ENCODE measurements at regions not wholly inside any gene's neighbourhood (a gene's known extent, or its start where the extent isn't known, plus 50 kb on each side); places are given as distances from the start of the nearest gene placed in this dataset.

GRCh38 chr5:43873791-43874190 lies 270.8 kb downstream of the NNT start:
- intact Hi-C loops (cut with DNase I) = no loop called here
- Histone ChIP-seq H3K27me3 (no peaks in the 10 kb centered on the region), H3K27ac (no peak overlapping the region), H3K36me3 (no peaks in the 10 kb centered on the region), H3K4me3 (no peak overlapping the region), H3K9me3 (no peaks in the 10 kb centered on the region), H3K4me1 (no peaks in the 10 kb centered on the region)
- no peak for DNase-seq
- TF ChIP-seq CTCF (IDR thresholded peaks at IDR 0.05) = no peak
- 46 to 53% methylated on average over 1 of the region's 1 CpG for WGBS, 2 donors
- ATAC-seq = no peak
- no peak for FAIRE-seq

GRCh38 chr5:43859309-43859708 lies 256.3 kb downstream of the NNT start:
- no peak for TF ChIP-seq CTCF (IDR thresholded peaks at IDR 0.05)
- no peak for DNase-seq

GRCh38 chr5:43855452-43855851 lies 252.5 kb downstream of the NNT start:
- WGBS, 2 donors = 20 to 21% methylated on average over 5 of the region's 5 CpGs
- peaks cover 5 to 23% (median 12%) of the 10 kb centered on the region in 3 donors for H3K4me1 ChIP-seq
- DNase-seq (no peak), FAIRE-seq (no peak), ATAC-seq (peak in 1 of 4 donors; percentile 26)
- no peak for TF ChIP-seq CTCF (IDR thresholded peaks at IDR 0.05)
- no peaks in the 10 kb centered on the region for H3K36me3 ChIP-seq
- no peaks in the 10 kb centered on the region for H3K27me3 ChIP-seq
- intact Hi-C loops (cut with DNase I) = no loop called here
- no peaks in the 10 kb centered on the region for H3K9me3 ChIP-seq
- H3K27ac ChIP-seq = no peak overlapping the region
- no peak overlapping the region for H3K4me3 ChIP-seq

More at GRCh38 chr5:43859309-43859708, 256.3 kb downstream of the NNT start:
- Histone ChIP-seq H3K9me3 (no peaks in the 10 kb centered on the region), H3K27me3 (no peaks in the 10 kb centered on the region), H3K36me3 (no peaks in the 10 kb centered on the region), H3K4me1 (peaks cover 4 to 17% (median 5%) of the 10 kb centered on the region in 3 donors), H3K4me3 (no peak overlapping the region), H3K27ac (no peak overlapping the region)
- intact Hi-C loops (cut with DNase I) = no loop called here
- ATAC-seq (no peak), FAIRE-seq (no peak)

- FAIRE-seq = no peak
- no peak overlapping the region for H3K4me3 ChIP-seq
- H3K4me1 ChIP-seq = peaks cover 5 to 23% (median 12%) of the 10 kb centered on the region in 3 donors
- no peaks in the 10 kb centered on the region for H3K27me3 ChIP-seq
- intact Hi-C loops (cut with DNase I) = no loop called here
- no peaks in the 10 kb centered on the region for H3K9me3 ChIP-seq
- peak in 3 of 4 donors; percentile 40 to 46 (median 44) for ATAC-seq
- no peak for TF ChIP-seq CTCF (IDR thresholded peaks at IDR 0.05)
- WGBS, 2 donors = 3 to 15% methylated on average over 1 of the region's 1 CpG
- no peak overlapping the region for H3K27ac ChIP-seq
- no peak for DNase-seq
- H3K36me3 ChIP-seq = no peaks in the 10 kb centered on the region
These were observed 251.8 kb downstream of the NNT start for GRCh38 chr5:43854697-43855292.

- Histone ChIP-seq H3K27ac (no peak overlapping the region), H3K4me1 (peaks cover 5 to 23% (median 12%) of the 10 kb centered on the region in 3 donors), H3K9me3 (no peaks in the 10 kb centered on the region), H3K36me3 (no peaks in the 10 kb centered on the region), H3K27me3 (no peaks in the 10 kb centered on the region), H3K4me3 (no peak overlapping the region)
- TF ChIP-seq CTCF (IDR thresholded peaks at IDR 0.05) = no peak
- ATAC-seq = no peak
- no peak for DNase-seq
- FAIRE-seq = no peak
- WGBS, 2 donors = 90 to 91% methylated on average over 4 of the region's 4 CpGs
- intact Hi-C loops (cut with DNase I) = no loop called here
These were observed 249.3 kb downstream of the NNT start for GRCh38 chr5:43852279-43852678.
